ENCODE measurements at regions not wholly inside any gene's neighbourhood (a gene's known extent, or its start where the extent isn't known, plus 50 kb on each side); places are given as distances from the start of the nearest gene placed in this dataset.

DNA sequence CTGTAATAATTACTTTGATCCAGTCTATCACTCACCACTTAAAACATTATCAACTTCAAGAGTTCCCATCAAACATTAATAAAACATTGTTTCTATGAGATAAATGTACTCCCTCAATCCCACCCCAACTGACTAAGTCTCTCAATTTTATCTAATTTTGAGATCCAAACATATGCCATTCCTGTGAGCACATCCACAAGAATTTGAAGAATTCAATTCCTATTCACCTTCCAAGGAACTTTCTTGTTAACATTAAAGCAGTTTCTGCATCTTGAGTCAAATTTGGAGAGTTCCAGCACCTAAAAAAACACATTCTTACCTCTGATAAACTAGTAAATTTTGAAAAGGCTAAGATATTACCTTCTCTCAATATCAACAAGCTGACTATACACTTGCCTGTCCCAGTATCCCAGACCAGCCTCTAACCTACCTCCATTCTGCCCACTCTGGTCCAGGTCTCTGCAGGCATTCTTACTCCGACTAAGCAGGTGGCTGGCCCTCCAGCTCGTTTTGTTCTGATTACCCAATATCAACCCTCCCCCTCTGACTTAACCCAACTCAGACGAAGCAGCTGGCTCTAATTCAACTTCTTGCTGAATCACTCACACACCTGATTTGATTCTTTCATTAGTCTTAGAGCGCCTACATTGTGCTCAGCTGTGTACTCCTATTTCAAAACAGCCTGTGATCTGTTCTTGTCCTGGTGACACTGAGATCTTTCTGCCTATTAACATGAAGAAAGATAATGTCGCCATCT is 275.2 kb downstream of the IPMK start:
- ATAC-seq (ENCODE audit: poor library complexity) = no peak
- POLR2A ChIA-PET = no interaction called here
- Histone ChIP-seq H3K9me3 (ENCODE audit: control insufficient read depth in 1 of 2, insufficient read depth in 1 of 2, low read length in 2 of 2) (no peaks in the 10 kb centered on the region), H3K4me3 (ENCODE audit: low read length) (no peak overlapping the region), H3K36me3 (ENCODE audit: insufficient read depth, low read length) (no peaks in the 10 kb centered on the region), H3K27ac (ENCODE audit: low read depth in 1 of 2, low read length in 2 of 2) (no peak overlapping the region), H3K27me3 (ENCODE audit: control insufficient read depth in 1 of 2, insufficient read depth in 2 of 2, low read length in 2 of 2) (no peaks in the 10 kb centered on the region), H3K4me1 (ENCODE audit: insufficient read depth, low read length) (no peaks in the 10 kb centered on the region)
- Mint-ChIP-seq H3K9me3 (peaks cover 2% of the 10 kb centered on the region), H3K36me3 (ENCODE audit: low read depth) (no peaks in the 10 kb centered on the region), H3K27ac (no peak overlapping the region), H3K4me3 (no peak overlapping the region), H3K27me3 (no peaks in the 10 kb centered on the region), H3K4me1 (ENCODE audit: low read depth) (no peaks in the 10 kb centered on the region)
- DNase-seq = no peak
- intact Hi-C loops (cut with DNase I, micrococcal nuclease) = no loop called here
- TF ChIP-seq, protein P1, sequence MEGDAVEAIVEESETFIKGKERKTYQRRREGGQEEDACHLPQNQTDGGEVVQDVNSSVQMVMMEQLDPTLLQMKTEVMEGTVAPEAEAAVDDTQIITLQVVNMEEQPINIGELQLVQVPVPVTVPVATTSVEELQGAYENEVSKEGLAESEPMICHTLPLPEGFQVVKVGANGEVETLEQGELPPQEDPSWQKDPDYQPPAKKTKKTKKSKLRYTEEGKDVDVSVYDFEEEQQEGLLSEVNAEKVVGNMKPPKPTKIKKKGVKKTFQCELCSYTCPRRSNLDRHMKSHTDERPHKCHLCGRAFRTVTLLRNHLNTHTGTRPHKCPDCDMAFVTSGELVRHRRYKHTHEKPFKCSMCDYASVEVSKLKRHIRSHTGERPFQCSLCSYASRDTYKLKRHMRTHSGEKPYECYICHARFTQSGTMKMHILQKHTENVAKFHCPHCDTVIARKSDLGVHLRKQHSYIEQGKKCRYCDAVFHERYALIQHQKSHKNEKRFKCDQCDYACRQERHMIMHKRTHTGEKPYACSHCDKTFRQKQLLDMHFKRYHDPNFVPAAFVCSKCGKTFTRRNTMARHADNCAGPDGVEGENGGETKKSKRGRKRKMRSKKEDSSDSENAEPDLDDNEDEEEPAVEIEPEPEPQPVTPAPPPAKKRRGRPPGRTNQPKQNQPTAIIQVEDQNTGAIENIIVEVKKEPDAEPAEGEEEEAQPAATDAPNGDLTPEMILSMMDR (IDR thresholded peaks at IDR 0.05) = no peak
- CTCF ChIA-PET = no interaction called here

DNA sequence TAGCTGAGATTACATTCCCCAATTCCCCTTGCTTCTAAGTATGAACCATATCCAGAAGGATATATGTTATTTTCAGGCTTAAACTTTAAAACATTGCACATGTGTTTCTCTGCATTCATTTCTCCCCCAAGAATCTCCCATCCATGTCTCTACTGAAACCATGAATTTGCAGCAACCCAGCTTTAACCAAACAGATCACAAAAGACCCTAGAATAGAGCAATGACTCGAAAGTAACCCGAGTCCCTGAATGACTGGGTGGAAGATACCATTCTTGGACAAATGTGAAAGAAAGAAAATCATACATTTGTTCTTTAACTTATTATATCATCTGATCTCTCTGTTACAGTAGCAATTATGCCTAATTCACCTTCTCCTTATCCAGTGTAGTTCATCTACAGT is 278.7 kb downstream of the IPMK start:
- no peak overlapping the region for H3K4me3 ChIP-seq (ENCODE audit: low read length)
- CTCF ChIA-PET = no interaction called here
- Mint-ChIP-seq H3K4me3 (no peak overlapping the region), H3K27ac (no peak overlapping the region), H3K9me3 (no peaks in the 10 kb centered on the region), H3K36me3 (ENCODE audit: low read depth) (no peaks in the 10 kb centered on the region), H3K27me3 (no peaks in the 10 kb centered on the region), H3K4me1 (ENCODE audit: low read depth) (no peaks in the 10 kb centered on the region)
- intact Hi-C loops (cut with DNase I, micrococcal nuclease) = no loop called here
- ATAC-seq (ENCODE audit: poor library complexity) (no peak), DNase-seq (no peak)
- H3K36me3 ChIP-seq (ENCODE audit: insufficient read depth, low read length) = no peaks in the 10 kb centered on the region
- H3K27me3 ChIP-seq (ENCODE audit: control insufficient read depth in 1 of 2, insufficient read depth in 2 of 2, low read length in 2 of 2) = no peaks in the 10 kb centered on the region
- TF ChIP-seq, protein P1 (IDR thresholded peaks at IDR 0.05) = no peak
- POLR2A ChIA-PET = no interaction called here
- H3K9me3 ChIP-seq (ENCODE audit: control insufficient read depth in 1 of 2, insufficient read depth in 1 of 2, low read length in 2 of 2) = no peaks in the 10 kb centered on the region
- no peak overlapping the region for H3K27ac ChIP-seq (ENCODE audit: low read depth in 1 of 2, low read length in 2 of 2)
- H3K4me1 ChIP-seq (ENCODE audit: insufficient read depth, low read length) = no peaks in the 10 kb centered on the region

DNA sequence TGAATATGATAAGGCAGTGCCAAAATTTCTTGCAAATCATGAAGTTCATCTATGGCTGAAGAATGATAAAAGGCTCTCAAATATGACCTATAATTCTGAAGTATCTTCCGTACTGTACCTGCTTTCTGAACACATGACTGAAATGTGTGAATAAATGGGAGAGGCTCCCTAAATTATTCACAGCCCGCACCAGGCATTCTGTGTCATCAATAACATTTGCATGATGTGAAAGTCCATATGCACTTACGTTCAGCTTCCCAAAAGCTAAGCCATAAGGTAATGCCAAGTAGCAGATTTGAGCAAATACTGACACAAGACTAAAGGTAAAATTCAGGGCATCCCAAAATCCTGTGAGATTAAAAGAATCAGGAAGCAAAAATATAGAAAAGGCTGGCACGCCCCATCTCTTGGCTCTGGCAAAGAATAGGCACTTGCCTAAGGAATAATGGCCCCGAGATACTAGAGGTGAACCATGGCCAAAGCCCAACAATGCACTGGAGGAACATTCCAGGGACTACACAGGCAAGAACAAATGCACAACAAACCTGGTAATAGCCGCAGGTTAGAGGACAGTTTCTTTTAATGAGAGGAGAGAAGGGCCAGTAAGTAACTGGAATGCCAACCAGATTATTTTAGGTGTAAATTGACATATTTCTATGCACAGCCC is 280.5 kb downstream of the IPMK start:
- no peaks in the 10 kb centered on the region for H3K27me3 Mint-ChIP-seq

More for the DNA sequence above, 280.5 kb downstream of the IPMK start:
- Histone ChIP-seq H3K9me3 (ENCODE audit: control insufficient read depth in 1 of 2, insufficient read depth in 1 of 2, low read length in 2 of 2) (no peaks in the 10 kb centered on the region), H3K36me3 (ENCODE audit: insufficient read depth, low read length) (no peaks in the 10 kb centered on the region), H3K4me1 (ENCODE audit: insufficient read depth, low read length) (no peaks in the 10 kb centered on the region), H3K27me3 (ENCODE audit: control insufficient read depth in 1 of 2, insufficient read depth in 2 of 2, low read length in 2 of 2) (no peaks in the 10 kb centered on the region), H3K4me3 (ENCODE audit: low read length) (no peak overlapping the region), H3K27ac (ENCODE audit: low read depth in 1 of 2, low read length in 2 of 2) (no peak overlapping the region)
- ChIA-PET POLR2A (no interaction called here), CTCF (no interaction called here)
- no peaks in the 10 kb centered on the region for H3K4me1 Mint-ChIP-seq (ENCODE audit: low read depth)
- no peak overlapping the region for H3K27ac Mint-ChIP-seq
- intact Hi-C loops (cut with DNase I, micrococcal nuclease) = no loop called here
- DNase-seq (no peak), ATAC-seq (ENCODE audit: poor library complexity) (no peak)
- no peaks in the 10 kb centered on the region for H3K36me3 Mint-ChIP-seq (ENCODE audit: low read depth)
- no peaks in the 10 kb centered on the region for H3K9me3 Mint-ChIP-seq
- H3K4me3 Mint-ChIP-seq = no peak overlapping the region
- TF ChIP-seq, protein P1 (IDR thresholded peaks at IDR 0.05) = no peak

Data from CD4-positive, alpha-beta T cell (primary cell).